GM13976 (cell line): ENCODE measurements at regions not wholly inside any gene's neighbourhood (a gene's known extent, or its start where the extent isn't known, plus 50 kb on each side); places are given as distances from the start of the nearest gene placed in this dataset.

ENCODE experiments used
- DNase-seq: peaks from one replicate; pipeline ENCODE4 v3.0.0; 2012; ENCODE audit warnings: low spot score
- in situ Hi-C: fragments of 300-500 bp; cut with MboI; formaldehyde crosslinking; loops from one replicate; pipeline ENCODE4 v1.12.0; 2022; ENCODE audit warnings: low sequenced_read_pairs, mixed read lengths, inconsistent platforms; ENCODE audit not compliant: unreplicated experiment
- TF ChIP-seq, protein P1 (sequence below): IDR thresholded peaks from 2 replicates; pipeline ENCODE4 v1.5.1; 2012; ENCODE audit warnings: borderline replicate concordance, mild to moderate bottlenecking; ENCODE audit not compliant: insufficient read depth; ENCODE audit errors: extremely low read depth, missing control alignments, control extremely low read depth

DNA sequence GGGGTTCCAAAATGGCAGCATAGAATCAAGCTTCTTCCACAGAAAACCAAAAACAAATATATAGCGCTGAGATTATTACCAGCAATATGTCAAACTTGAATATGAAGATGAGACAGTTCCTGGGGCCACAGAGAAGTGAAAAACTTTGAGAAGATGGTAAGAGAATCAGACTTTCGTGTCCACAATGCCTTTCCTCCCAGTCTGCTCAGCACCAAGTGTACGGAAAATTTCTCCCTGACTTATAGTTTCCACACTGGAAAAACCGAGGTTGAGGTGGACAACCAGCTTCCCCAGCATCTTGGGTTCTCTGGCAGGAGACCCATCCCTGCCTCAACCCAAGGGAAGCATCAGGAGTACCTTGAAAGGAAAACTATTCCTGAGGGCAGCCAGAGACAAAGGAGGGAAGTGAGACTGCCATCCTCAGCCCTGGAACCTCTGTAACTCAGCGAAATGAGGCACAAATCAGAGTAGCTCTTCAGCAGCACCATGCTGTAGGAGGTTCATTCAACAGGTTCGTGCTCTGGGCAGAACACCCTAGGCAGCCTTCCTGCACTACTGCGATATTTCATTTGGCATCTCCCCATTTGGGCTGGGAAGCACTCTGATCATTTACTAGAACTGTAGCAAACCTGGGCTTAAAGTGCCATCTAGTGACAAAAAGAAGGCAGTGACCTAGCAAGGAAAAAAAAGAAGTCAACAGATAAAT is 52.4 kb upstream of the CAPRIN2 start:
- TF ChIP-seq, protein P1, sequence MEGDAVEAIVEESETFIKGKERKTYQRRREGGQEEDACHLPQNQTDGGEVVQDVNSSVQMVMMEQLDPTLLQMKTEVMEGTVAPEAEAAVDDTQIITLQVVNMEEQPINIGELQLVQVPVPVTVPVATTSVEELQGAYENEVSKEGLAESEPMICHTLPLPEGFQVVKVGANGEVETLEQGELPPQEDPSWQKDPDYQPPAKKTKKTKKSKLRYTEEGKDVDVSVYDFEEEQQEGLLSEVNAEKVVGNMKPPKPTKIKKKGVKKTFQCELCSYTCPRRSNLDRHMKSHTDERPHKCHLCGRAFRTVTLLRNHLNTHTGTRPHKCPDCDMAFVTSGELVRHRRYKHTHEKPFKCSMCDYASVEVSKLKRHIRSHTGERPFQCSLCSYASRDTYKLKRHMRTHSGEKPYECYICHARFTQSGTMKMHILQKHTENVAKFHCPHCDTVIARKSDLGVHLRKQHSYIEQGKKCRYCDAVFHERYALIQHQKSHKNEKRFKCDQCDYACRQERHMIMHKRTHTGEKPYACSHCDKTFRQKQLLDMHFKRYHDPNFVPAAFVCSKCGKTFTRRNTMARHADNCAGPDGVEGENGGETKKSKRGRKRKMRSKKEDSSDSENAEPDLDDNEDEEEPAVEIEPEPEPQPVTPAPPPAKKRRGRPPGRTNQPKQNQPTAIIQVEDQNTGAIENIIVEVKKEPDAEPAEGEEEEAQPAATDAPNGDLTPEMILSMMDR: peak; percentile 68
- no peak for DNase-seq
- in situ Hi-C loops: loop anchor here (10.0 kb wide), 1 partner anchor 1282 kb away; no protein-coding TSS in a partner anchor

DNA sequence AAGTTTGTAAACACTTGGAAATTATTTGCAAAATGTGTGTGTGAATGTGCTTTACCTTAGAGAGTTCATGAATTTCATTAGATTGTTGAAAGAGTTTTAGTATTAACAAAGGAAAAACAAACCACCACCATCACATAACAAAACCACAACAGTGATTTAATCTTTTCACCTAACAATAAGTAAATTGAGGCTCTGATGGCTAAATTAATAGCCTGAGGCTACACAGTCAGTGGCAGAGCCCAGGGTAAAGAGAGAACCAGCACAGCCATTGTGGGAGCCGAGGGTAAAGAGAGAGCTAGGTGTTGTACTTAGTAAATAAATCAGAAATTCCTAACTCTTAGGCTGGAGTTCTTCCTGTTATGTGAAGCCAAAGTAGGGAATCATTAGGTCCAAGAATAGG is 51.2 kb upstream of the CAPRIN2 start:
- in situ Hi-C loops: loop anchor here (10.0 kb wide), 1 partner anchor 1281 kb away; no protein-coding TSS in a partner anchor
- TF ChIP-seq, protein P1: no peak
- no peak for DNase-seq
